Neural cell (in vitro differentiated cells): ENCODE measurements at regions not wholly inside any gene's neighbourhood (a gene's known extent, or its start where the extent isn't known, plus 50 kb on each side); places are given as distances from the start of the nearest gene placed in this dataset.

ENCODE experiments used
- CTCF ChIP-seq: fragments of 450-650 bp; IDR thresholded peaks from 2 replicates; pipeline ENCODE4 v1.5.1; 2014; ENCODE audit warnings: antibody characterized with exemption, mild to moderate bottlenecking, moderate library complexity; ENCODE audit not compliant: poor library complexity, severe bottlenecking
- EZH2 ChIP-seq: fragments of 200-600, 300-800 bp; shearing (Covaris generic), sonication (generic); IDR thresholded peaks from 2 replicates; pipeline ENCODE4 v1.6.1; 2014; ENCODE audit warnings: antibody characterized with exemption, low read length, borderline replicate concordance, mild to moderate bottlenecking; ENCODE audit not compliant: insufficient read depth, poor library complexity, severe bottlenecking
- MXI1 ChIP-seq: fragments of 450-650 bp; conservative IDR thresholded peaks from 2 replicates; pipeline ENCODE4 v1.6.1; 2014; ENCODE audit warnings: antibody characterized with exemption, mild to moderate bottlenecking; ENCODE audit not compliant: poor library complexity, severe bottlenecking
- POLR2AphosphoS5 ChIP-seq: IDR thresholded peaks from 2 replicates; pipeline ENCODE4 v1.6.1; 2012
- RAD21 ChIP-seq: fragments of 450-650 bp; conservative IDR thresholded peaks from 2 replicates; pipeline ENCODE4 v1.6.1; 2014; ENCODE audit warnings: antibody characterized with exemption, mild to moderate bottlenecking, moderate library complexity
- REST ChIP-seq: IDR thresholded peaks from 2 replicates; pipeline ENCODE4 v1.6.1; 2012; ENCODE audit warnings: borderline replicate concordance
- TAF1 ChIP-seq: IDR thresholded peaks from 2 replicates; pipeline ENCODE4 v1.6.1; 2012; ENCODE audit warnings: low read depth

GRCh38 chr18:30446605-30447004 is 595.9 kb downstream of the DSC3 start:
- no peak for TF ChIP-seq POLR2AphosphoS5
- no peak for TF ChIP-seq CTCF
- no peak for TF ChIP-seq REST
- TF ChIP-seq EZH2, result no peak
- TF ChIP-seq MXI1, result no peak
- TF ChIP-seq RAD21, result no peak
- no peak for TF ChIP-seq TAF1
